Karpas-422 (cell line): ENCODE measurements at regions not wholly inside any gene's neighbourhood (a gene's known extent, or its start where the extent isn't known, plus 50 kb on each side); places are given as distances from the start of the nearest gene placed in this dataset.
A peak's percentile ranks its signal among the peaks of the same experiment; 100 is the strongest.

Experiments used
- DNase-seq: peaks from one replicate; pipeline ENCODE4 v3.0.0-alpha.2; 2015
- H2AFZ ChIP-seq: fragments of 200-600 bp; sonication (generic); 2 replicates; pipeline ENCODE4 v1.6.1; 2014; ENCODE audit warnings: antibody characterized with exemption, low read length, mixed read lengths
- H3K27ac ChIP-seq: fragments of 200-600 bp; sonication (generic); 2 replicates; pipeline ENCODE4 v1.5.1; 2014; ENCODE audit warnings: mild to moderate bottlenecking, low read length, moderate library complexity
- H3K27me3 ChIP-seq: fragments of 200-600 bp; sonication (generic); 2 replicates; pipeline ENCODE4 v1.6.1; 2014; ENCODE audit warnings: low read length, mixed read lengths
- H3K36me3 ChIP-seq: fragments of 200-600 bp; sonication (generic); 2 replicates; pipeline ENCODE4 v1.6.1; 2014; ENCODE audit warnings: low read length, mixed read lengths; ENCODE audit not compliant: insufficient read depth
- H3K4me1 ChIP-seq: fragments of 200-600 bp; sonication (generic); 2 replicates; pipeline ENCODE4 v1.6.1; 2014; ENCODE audit warnings: mild to moderate bottlenecking, low read length, mixed read lengths
- H3K4me2 ChIP-seq: fragments of 200-600 bp; sonication (generic); 2 replicates; pipeline ENCODE4 v1.6.1; 2014; ENCODE audit warnings: low read length, low read depth, mild to moderate bottlenecking; ENCODE audit not compliant: poor library complexity, severe bottlenecking
- H3K4me3 ChIP-seq: fragments of 200-600 bp; sonication (generic); 2 replicates; pipeline ENCODE4 v1.5.1; 2014; ENCODE audit warnings: mild to moderate bottlenecking, antibody characterized with exemption, low read length, mixed read lengths
- H3K79me2 ChIP-seq: fragments of 200-600 bp; sonication (generic); 2 replicates; pipeline ENCODE4 v1.6.1; 2014; ENCODE audit warnings: mild to moderate bottlenecking, low read length, mixed read lengths
- H3K9ac ChIP-seq: fragments of 200-600 bp; sonication (generic); 2 replicates; pipeline ENCODE4 v1.6.0; 2014; ENCODE audit warnings: low read length
- H3K9me2 ChIP-seq: fragments of 200-600 bp; sonication (generic), shearing (Covaris generic); replicated peaks from 2 replicates; pipeline ENCODE4 v1.6.0; 2014; ENCODE audit warnings: mild to moderate bottlenecking, low read length, moderate library complexity; ENCODE audit not compliant: insufficient read depth
- H3K9me3 ChIP-seq: fragments of 300-700, 200-600 bp; sonication (generic); 2 replicates; pipeline ENCODE4 v1.6.1; 2014; ENCODE audit warnings: low read length, mixed read lengths
- H4K20me1 ChIP-seq: fragments of 200-600 bp; sonication (generic); 2 replicates; pipeline ENCODE4 v1.6.1; 2014; ENCODE audit warnings: mild to moderate bottlenecking, antibody characterized with exemption, low read length, low read depth; ENCODE audit not compliant: insufficient read depth

GRCh38 chr3:103158183-103158582 is 723.4 kb downstream of the ZPLD1 start:
- Histone ChIP-seq H3K36me3 (no peaks in the 10 kb centered on the region), H3K4me3 (no peak overlapping the region), H3K27ac (no peak overlapping the region), H3K9me2 (no peaks in the 10 kb centered on the region), H3K4me1 (no peaks in the 10 kb centered on the region), H3K27me3 (no peaks in the 10 kb centered on the region), H3K9me3 (peaks cover 11% of the 10 kb centered on the region), H4K20me1 (no peaks in the 10 kb centered on the region), H3K4me2 (no peak overlapping the region), H2AFZ (no peak overlapping the region), H3K79me2 (no peaks in the 10 kb centered on the region), H3K9ac (no peak overlapping the region)
- DNase-seq, result no peak

DNA sequence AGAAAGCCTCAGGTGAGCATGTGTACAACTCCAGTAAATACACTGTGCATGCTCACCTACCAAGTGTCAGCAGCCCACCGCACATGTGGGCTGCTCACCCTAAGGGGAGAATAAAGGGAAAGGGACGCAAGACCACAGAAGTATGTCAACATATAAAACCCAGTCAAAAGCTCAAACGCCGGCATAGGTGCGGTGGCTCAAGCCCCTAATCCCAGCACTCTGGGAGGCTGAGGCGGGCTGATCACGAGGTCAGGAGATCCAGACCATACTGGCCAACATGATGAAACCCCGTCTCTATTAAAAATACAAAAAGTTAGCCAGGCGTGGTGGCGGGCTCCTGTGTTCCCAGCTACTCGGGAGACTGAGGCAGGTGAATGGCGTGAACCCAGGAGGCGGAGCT is 732.1 kb downstream of the ZPLD1 start:
- H3K79me2 ChIP-seq, result no peaks in the 10 kb centered on the region
- H3K4me2 ChIP-seq, result no peak overlapping the region
- H3K36me3 ChIP-seq, result no peaks in the 10 kb centered on the region
- no peak overlapping the region for H3K4me3 ChIP-seq
- H3K9me3 ChIP-seq, result peaks cover 17% of the 10 kb centered on the region; the same call in 1 of the 2 replicates
- H3K9ac ChIP-seq, result no peak overlapping the region
- H3K4me1 ChIP-seq, result no peaks in the 10 kb centered on the region
- H2AFZ ChIP-seq, result no peak overlapping the region
- no peaks in the 10 kb centered on the region for H3K27me3 ChIP-seq
- H4K20me1 ChIP-seq, result no peaks in the 10 kb centered on the region
- DNase-seq, result no peak
- no peaks in the 10 kb centered on the region; the same call in 1 of the 2 replicates for H3K9me2 ChIP-seq
- no peak overlapping the region for H3K27ac ChIP-seq

DNA sequence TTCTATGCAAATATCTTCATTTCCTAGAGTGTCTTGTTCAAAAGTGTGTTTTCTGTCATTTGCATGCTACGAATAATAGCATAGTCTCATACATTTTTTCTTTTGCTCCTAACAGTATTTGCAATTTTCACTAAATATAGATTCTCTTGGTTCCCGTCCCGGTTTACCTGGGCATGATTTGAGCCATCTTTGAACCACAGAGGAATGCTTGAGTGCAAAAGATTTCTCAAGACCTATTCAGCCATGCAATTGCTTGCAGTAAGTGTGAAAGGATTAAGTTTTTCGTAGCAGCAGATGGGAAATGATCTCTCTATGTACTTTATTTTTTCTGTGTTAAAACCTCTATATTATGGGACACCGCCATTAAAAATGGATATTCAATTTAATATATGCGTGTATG is 733.0 kb downstream of the ZPLD1 start:
- DNase-seq, result peak; percentile 42
- H3K36me3 ChIP-seq, result no peaks in the 10 kb centered on the region

DNA sequence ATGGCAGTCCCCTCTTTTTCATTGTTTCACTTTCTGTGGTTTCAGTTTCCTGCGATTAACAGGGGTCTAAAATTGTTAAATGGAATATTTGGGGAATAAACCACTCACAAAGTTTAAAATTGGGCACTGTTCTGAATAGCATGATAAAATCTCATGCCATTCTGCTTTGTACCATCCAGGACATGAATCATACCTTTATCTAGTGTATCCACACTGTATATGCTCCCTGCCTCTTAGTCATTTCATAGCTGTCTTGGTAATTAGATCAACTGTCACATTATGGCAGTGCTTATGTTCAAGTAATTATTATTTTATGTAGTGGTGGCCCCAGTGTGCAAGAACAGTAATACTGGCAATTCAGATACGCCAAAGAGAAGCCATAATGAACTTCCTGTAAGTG is 734.5 kb downstream of the ZPLD1 start:
- no peak overlapping the region for H3K4me2 ChIP-seq
- no peaks in the 10 kb centered on the region; the same call in 1 of the 2 replicates for H3K9me2 ChIP-seq
- H3K9ac ChIP-seq, result no peak overlapping the region
- peaks cover 15% of the 10 kb centered on the region; the same call in 1 of the 2 replicates for H3K9me3 ChIP-seq
- DNase-seq, result no peak
- no peaks in the 10 kb centered on the region for H3K27me3 ChIP-seq
- H3K79me2 ChIP-seq, result no peaks in the 10 kb centered on the region
- H2AFZ ChIP-seq, result no peak overlapping the region
- no peaks in the 10 kb centered on the region for H4K20me1 ChIP-seq
- H3K4me3 ChIP-seq, result no peak overlapping the region
- H3K4me1 ChIP-seq, result no peaks in the 10 kb centered on the region
- no peaks in the 10 kb centered on the region for H3K36me3 ChIP-seq
- H3K27ac ChIP-seq, result no peak overlapping the region

More for the DNA sequence above, 733.0 kb downstream of the ZPLD1 start:
- Histone ChIP-seq H3K27me3 (no peaks in the 10 kb centered on the region), H3K9ac (no peak overlapping the region), H3K4me3 (no peak overlapping the region), H3K9me2 (no peaks in the 10 kb centered on the region; the same call in 1 of the 2 replicates), H3K9me3 (peaks cover 15% of the 10 kb centered on the region; the same call in 1 of the 2 replicates), H3K4me2 (no peak overlapping the region), H3K4me1 (no peaks in the 10 kb centered on the region), H4K20me1 (no peaks in the 10 kb centered on the region), H2AFZ (no peak overlapping the region), H3K79me2 (no peaks in the 10 kb centered on the region), H3K27ac (no peak overlapping the region)

GRCh38 chr3:103170651-103171050 is 735.8 kb downstream of the ZPLD1 start:
- no peaks in the 10 kb centered on the region for H3K27me3 ChIP-seq
- no peak overlapping the region for H3K4me2 ChIP-seq
- H3K79me2 ChIP-seq, result no peaks in the 10 kb centered on the region
- H3K4me1 ChIP-seq, result no peaks in the 10 kb centered on the region
- no peaks in the 10 kb centered on the region for H3K36me3 ChIP-seq
- DNase-seq, result no peak
- H3K9ac ChIP-seq, result no peak overlapping the region
- H2AFZ ChIP-seq, result no peak overlapping the region
- no peaks in the 10 kb centered on the region for H4K20me1 ChIP-seq
- peaks cover 16% of the 10 kb centered on the region for H3K9me3 ChIP-seq
- no peaks in the 10 kb centered on the region; the same call in 1 of the 2 replicates for H3K9me2 ChIP-seq
- H3K4me3 ChIP-seq, result no peak overlapping the region
- H3K27ac ChIP-seq, result no peak overlapping the region

- Histone ChIP-seq H3K27ac (no peak overlapping the region), H3K36me3 (no peaks in the 10 kb centered on the region), H3K9ac (no peak overlapping the region), H2AFZ (no peak overlapping the region), H4K20me1 (no peaks in the 10 kb centered on the region), H3K9me2 (no peaks in the 10 kb centered on the region; the same call in 1 of the 2 replicates), H3K4me1 (no peaks in the 10 kb centered on the region), H3K79me2 (no peaks in the 10 kb centered on the region), H3K27me3 (no peaks in the 10 kb centered on the region), H3K4me3 (no peak overlapping the region), H3K9me3 (peaks cover 15% of the 10 kb centered on the region), H3K4me2 (no peak overlapping the region)
- no peak for DNase-seq
Observed at GRCh38 chr3:103173940-103174339, 739.1 kb downstream of the ZPLD1 start.

GRCh38 chr3:103181160-103181559 is 746.3 kb downstream of the ZPLD1 start:
- Histone ChIP-seq H3K27me3 (no peaks in the 10 kb centered on the region), H3K4me3 (no peak overlapping the region), H3K9ac (no peak overlapping the region), H3K36me3 (no peaks in the 10 kb centered on the region), H3K4me2 (no peak overlapping the region), H2AFZ (no peak overlapping the region), H3K9me2 (no peaks in the 10 kb centered on the region), H3K27ac (no peak overlapping the region), H3K4me1 (no peaks in the 10 kb centered on the region), H3K9me3 (peaks cover 20% of the 10 kb centered on the region), H3K79me2 (no peaks in the 10 kb centered on the region), H4K20me1 (no peaks in the 10 kb centered on the region)
- no peak for DNase-seq

DNA sequence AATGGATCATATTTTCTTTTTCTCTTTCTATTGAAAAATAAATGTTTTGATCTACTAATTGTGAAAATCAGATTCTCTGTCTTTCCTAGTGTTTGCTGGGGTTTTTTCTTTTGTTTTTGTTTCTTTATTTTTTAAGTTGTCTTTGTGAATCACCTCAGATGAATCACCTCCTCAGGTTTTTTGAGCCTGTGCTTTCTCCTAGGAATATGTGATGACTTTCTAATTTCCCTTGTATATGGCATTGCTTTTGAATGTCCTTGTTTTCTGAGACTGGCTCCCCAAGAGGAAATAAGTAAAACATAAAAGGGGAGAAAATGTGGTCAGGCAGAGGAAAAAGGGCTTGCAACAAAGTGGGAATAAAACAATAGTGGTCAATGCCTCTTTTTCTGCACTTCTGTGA is 750.0 kb downstream of the ZPLD1 start:
- Histone ChIP-seq H3K79me2 (no peaks in the 10 kb centered on the region), H4K20me1 (no peaks in the 10 kb centered on the region), H3K4me1 (no peaks in the 10 kb centered on the region), H3K4me3 (no peak overlapping the region), H3K4me2 (no peak overlapping the region), H3K27me3 (no peaks in the 10 kb centered on the region), H2AFZ (no peak overlapping the region), H3K9me2 (no peaks in the 10 kb centered on the region), H3K9ac (no peak overlapping the region), H3K27ac (no peak overlapping the region), H3K36me3 (no peaks in the 10 kb centered on the region), H3K9me3 (peaks cover 25% of the 10 kb centered on the region)
- DNase-seq, result no peak

DNA sequence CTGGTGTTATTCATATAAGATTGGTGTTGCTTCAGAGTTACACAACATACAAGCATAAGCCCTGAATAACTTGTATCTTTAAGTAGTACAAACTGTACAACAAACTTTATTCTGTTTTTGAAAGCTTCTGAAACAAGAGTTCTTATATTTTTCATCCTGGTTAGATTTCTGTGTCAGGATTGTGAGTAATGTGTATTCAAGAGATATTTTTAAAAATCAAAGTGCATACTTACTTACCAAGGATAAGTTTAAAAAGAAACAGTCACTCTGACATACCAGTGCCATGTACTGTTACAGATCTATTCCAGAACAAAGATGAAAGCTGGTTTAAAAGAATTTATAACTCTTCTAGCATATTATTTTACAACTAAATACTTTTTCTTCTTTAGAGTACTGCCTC is 755.1 kb downstream of the ZPLD1 start:
- Histone ChIP-seq H3K4me1 (no peaks in the 10 kb centered on the region), H3K9me3 (peaks cover 21% of the 10 kb centered on the region), H3K27me3 (no peaks in the 10 kb centered on the region), H3K4me3 (no peak overlapping the region), H3K4me2 (no peak overlapping the region), H3K27ac (no peak overlapping the region), H3K79me2 (no peaks in the 10 kb centered on the region), H3K9ac (no peak overlapping the region), H4K20me1 (no peaks in the 10 kb centered on the region), H3K9me2 (no peaks in the 10 kb centered on the region), H3K36me3 (no peaks in the 10 kb centered on the region), H2AFZ (no peak overlapping the region)
- no peak for DNase-seq
